ENCODE measurements at regions not wholly inside any gene's neighbourhood (a gene's known extent, or its start where the extent isn't known, plus 50 kb on each side); places are given as distances from the start of the nearest gene placed in this dataset.

GRCh38 chr7:46297515-46297914 is 376.4 kb upstream of the IGFBP3 start:
- no peak for TF ChIP-seq CTCF (conservative IDR thresholded peaks at IDR 0.05; ENCODE audit: low read length)
- no peak for TF ChIP-seq EZH2phosphoT487 (IDR thresholded peaks at IDR 0.05; ENCODE audit: borderline replicate concordance, low read depth, low read length)
